ENCODE measurements at regions not wholly inside any gene's neighbourhood (a gene's known extent, or its start where the extent isn't known, plus 50 kb on each side); places are given as distances from the start of the nearest gene placed in this dataset.

DNA sequence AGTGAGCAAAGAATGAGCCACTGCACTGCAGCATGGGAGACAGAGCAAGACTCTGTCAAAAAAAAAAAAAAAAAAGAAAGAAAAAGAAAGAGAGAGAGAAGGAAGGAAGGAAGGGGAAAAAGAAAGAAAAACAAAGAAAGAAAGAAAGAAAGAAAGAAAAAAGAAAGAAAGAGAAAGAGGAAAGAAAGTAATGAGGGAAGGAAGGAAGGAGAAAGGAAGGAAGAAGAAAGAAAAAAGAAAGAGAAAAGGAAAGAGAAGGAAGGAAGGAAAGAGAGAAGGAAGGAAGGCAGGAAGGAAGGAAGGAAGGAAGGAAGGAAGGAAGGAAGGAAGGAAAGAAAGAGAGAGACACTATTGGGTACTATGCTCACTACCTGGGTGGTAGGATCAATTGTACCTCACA lies 122.2 kb upstream of the ERCC4 start:
- DNase-seq (ENCODE audit: low read depth), result no peak
- TF ChIP-seq, protein P1, sequence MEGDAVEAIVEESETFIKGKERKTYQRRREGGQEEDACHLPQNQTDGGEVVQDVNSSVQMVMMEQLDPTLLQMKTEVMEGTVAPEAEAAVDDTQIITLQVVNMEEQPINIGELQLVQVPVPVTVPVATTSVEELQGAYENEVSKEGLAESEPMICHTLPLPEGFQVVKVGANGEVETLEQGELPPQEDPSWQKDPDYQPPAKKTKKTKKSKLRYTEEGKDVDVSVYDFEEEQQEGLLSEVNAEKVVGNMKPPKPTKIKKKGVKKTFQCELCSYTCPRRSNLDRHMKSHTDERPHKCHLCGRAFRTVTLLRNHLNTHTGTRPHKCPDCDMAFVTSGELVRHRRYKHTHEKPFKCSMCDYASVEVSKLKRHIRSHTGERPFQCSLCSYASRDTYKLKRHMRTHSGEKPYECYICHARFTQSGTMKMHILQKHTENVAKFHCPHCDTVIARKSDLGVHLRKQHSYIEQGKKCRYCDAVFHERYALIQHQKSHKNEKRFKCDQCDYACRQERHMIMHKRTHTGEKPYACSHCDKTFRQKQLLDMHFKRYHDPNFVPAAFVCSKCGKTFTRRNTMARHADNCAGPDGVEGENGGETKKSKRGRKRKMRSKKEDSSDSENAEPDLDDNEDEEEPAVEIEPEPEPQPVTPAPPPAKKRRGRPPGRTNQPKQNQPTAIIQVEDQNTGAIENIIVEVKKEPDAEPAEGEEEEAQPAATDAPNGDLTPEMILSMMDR (IDR thresholded peaks at IDR 0.05; ENCODE audit: insufficient read depth, low read depth, low read length), result no peak
- no peak overlapping the region for H3K4me3 ChIP-seq (ENCODE audit: low read depth, low read length)

DNA sequence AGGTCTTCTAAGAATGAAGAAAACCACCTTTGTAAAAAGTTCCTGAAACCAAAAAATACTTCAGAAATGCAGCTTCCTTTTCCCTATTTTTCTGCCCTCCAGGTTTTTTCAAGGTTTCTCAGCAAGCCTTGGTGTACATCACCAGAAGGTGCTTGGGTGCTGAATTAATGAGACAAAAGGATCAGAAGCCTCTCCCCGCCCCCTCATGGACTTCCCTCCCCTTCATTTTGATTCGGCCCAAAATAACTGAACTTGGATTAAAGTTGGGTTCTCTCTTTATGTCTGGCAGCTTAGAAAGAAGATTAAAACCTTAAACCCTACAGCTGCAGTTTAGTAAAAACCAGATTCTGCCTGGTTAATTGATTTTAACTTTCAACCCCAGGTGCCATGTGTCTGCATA lies 121.7 kb upstream of the ERCC4 start:
- DNase-seq (ENCODE audit: low read depth), result no peak
- H3K4me3 ChIP-seq (ENCODE audit: low read depth, low read length), result no peak overlapping the region
- TF ChIP-seq, protein P1 (IDR thresholded peaks at IDR 0.05; ENCODE audit: insufficient read depth, low read depth, low read length), result no peak

DNA sequence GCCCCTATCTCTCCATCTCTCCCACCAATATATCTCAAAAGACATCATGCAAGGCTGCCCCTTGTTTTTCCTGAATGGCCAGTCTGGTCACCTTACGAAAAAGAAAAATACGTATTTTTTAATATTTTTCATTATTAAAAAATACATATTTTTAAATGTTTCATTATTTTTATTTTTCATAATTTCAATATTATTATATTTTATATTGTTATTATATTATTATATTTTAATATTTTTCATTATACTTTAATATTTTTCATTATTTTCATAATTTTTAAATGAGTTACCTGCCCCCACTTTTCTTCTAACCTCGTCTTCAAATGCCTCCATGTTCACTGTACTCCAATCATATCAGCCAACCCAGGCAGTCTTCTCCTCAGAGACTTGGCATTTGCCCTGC lies 116.0 kb upstream of the ERCC4 start:
- no peak overlapping the region for H3K4me3 ChIP-seq (ENCODE audit: low read depth, low read length)
- TF ChIP-seq, protein P1 (IDR thresholded peaks at IDR 0.05; ENCODE audit: insufficient read depth, low read depth, low read length), result no peak
- DNase-seq (ENCODE audit: low read depth), result no peak

DNA sequence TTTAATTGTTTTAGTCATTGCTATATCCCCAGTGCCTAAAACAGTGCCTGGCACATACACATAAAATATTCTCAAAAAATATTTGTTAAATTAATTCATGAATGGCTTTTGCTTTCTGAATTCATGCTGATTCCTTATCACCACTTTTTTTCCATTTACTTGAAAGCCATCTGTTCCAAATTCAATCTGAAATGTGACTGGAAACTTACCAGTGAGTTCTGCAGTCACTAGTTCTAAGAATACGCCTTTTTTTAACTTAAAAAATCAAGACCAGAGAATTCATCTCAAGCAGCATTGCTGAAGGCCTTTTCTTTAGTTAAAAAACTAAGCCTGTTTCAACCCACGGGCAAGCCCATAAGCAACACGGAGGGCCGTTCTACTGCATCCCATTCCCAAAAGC lies 114.0 kb upstream of the ERCC4 start:
- TF ChIP-seq, protein P1 (IDR thresholded peaks at IDR 0.05; ENCODE audit: insufficient read depth, low read depth, low read length), result no peak
- no peak overlapping the region for H3K4me3 ChIP-seq (ENCODE audit: low read depth, low read length)
- no peak for DNase-seq (ENCODE audit: low read depth)

DNA sequence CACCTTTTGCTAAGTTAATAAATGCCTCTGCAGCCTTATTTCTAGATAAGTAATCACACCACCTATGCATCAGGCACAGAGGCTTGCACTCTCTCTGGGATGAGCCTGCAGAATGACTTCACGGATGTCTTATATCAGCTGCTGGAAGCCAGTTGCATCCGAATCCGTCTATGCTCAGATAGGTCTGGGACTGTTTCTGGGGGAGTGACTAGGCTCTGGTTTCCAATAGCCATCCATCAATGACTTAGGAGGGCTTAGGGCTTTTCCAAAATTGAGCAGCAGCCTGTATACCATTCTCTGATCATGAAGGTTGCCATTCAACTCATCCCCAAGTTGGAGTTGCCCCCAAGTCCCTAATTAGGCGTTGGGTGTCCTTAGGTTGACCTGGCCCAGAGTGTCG lies 113.3 kb upstream of the ERCC4 start:
- H3K4me3 ChIP-seq (ENCODE audit: low read depth, low read length), result no peak overlapping the region
- TF ChIP-seq, protein P1 (IDR thresholded peaks at IDR 0.05; ENCODE audit: insufficient read depth, low read depth, low read length), result no peak
- no peak for DNase-seq (ENCODE audit: low read depth)

DNA sequence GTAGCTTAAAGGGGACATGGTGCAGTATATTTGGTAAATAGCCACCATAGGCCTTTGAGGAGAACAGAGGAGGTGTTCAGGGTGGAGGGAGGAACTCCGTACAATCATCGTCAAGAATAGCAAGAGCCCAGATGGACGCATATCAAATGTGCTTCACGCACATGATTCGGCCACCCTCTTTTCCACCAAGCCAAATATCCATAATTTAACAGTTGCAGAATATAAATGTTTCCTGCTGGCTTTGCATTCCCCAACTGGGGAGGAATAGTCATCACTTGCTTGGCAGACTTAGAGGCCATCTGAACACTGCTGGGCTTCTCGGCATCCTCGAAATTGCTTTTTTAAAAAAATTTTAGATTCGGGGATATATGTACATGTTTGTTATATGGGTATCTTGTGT lies 111.9 kb upstream of the ERCC4 start:
- no peak for DNase-seq (ENCODE audit: low read depth)
- TF ChIP-seq, protein P1 (IDR thresholded peaks at IDR 0.05; ENCODE audit: insufficient read depth, low read depth, low read length), result no peak
- H3K4me3 ChIP-seq (ENCODE audit: low read depth, low read length), result no peak overlapping the region

DNA sequence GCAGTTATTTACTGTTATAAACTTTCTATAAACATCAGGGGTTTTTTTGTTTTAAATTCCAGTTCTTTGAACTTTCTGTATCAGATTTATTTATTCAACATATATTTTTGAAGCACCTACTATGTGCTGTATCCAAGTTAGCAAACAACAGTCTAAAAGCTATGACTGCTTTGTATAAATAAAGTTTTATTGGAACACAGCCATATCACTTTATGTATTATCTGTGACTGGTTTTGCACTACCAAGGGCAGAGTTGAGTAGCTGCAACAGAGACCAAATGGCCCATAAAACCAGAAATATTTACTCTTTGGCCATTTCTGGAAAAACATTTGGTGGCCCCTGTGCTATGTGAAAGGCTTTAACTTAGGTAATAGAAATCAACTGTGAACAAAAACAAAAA lies 110.2 kb upstream of the ERCC4 start:
- no peak overlapping the region for H3K4me3 ChIP-seq (ENCODE audit: low read depth, low read length)
- TF ChIP-seq, protein P1 (IDR thresholded peaks at IDR 0.05; ENCODE audit: insufficient read depth, low read depth, low read length), result no peak
- DNase-seq (ENCODE audit: low read depth), result no peak

Data from fibroblast of villous mesenchyme (primary cell).